ENCODE measurements at regions not wholly inside any gene's neighbourhood (a gene's known extent, or its start where the extent isn't known, plus 50 kb on each side); places are given as distances from the start of the nearest gene placed in this dataset.

DNA sequence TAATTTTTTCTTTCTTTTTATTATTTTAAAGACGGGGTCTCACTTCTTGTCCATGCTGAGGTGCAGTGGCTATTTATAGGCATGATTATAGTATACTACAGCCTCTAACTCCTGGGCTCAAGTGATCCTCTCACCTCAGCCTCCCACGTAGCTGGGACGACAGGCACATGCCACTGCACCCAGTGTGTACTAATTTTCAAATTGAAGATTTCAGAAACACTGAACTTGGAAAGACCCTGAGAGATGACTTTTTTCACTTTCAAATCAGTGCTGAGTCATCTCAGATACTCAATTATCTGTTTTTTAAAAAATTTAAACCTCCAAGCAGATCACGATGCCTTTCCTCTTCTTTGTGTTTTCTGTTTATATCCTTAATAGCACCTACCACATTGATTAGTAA is 53.7 kb upstream of the COCH start:
- TF ChIP-seq ZNF830 (tag by site-specific recombination; IDR thresholded peaks at IDR 0.05; ENCODE audit: low read depth) (no peak), ZNF138 (tag by site-specific recombination; IDR thresholded peaks at IDR 0.05; ENCODE audit: borderline replicate concordance) (no peak), ZNF157 (tag by site-specific recombination; IDR thresholded peaks at IDR 0.05) (no peak), HOXA7 (CRISPR knock-in tag; IDR thresholded peaks at IDR 0.05; ENCODE audit: borderline replicate concordance) (no peak), ZNF114 (tag by site-specific recombination; IDR thresholded peaks at IDR 0.05) (no peak), ZNF626 (tag by site-specific recombination; IDR thresholded peaks at IDR 0.05) (no peak), ZNF211 (tag by site-specific recombination; IDR thresholded peaks at IDR 0.05; ENCODE audit: low read depth) (no peak), ZSCAN23 (tag by site-specific recombination; IDR thresholded peaks at IDR 0.05) (no peak), ZBTB17 (tag by site-specific recombination; IDR thresholded peaks at IDR 0.05) (no peak), ZNF274 (IDR thresholded peaks at IDR 0.05; ENCODE audit: low read length) (no peak), ZNF274 (tag by site-specific recombination; IDR thresholded peaks at IDR 0.05; ENCODE audit: borderline replicate concordance) (no peak), ZNF785 (tag by site-specific recombination; IDR thresholded peaks at IDR 0.05) (no peak), ZNF610 (tag by site-specific recombination; IDR thresholded peaks at IDR 0.05; ENCODE audit: borderline replicate concordance) (no peak), MEIS1 (CRISPR knock-in tag; IDR thresholded peaks at IDR 0.05; ENCODE audit: borderline replicate concordance) (no peak), GLIS2 (tag by site-specific recombination; IDR thresholded peaks at IDR 0.05) (no peak), EGR2 (tag by site-specific recombination; IDR thresholded peaks at IDR 0.05; ENCODE audit: low read depth) (no peak), KLF1 (tag by site-specific recombination; IDR thresholded peaks at IDR 0.05) (no peak)
- TF ChIP-seq, protein P1, sequence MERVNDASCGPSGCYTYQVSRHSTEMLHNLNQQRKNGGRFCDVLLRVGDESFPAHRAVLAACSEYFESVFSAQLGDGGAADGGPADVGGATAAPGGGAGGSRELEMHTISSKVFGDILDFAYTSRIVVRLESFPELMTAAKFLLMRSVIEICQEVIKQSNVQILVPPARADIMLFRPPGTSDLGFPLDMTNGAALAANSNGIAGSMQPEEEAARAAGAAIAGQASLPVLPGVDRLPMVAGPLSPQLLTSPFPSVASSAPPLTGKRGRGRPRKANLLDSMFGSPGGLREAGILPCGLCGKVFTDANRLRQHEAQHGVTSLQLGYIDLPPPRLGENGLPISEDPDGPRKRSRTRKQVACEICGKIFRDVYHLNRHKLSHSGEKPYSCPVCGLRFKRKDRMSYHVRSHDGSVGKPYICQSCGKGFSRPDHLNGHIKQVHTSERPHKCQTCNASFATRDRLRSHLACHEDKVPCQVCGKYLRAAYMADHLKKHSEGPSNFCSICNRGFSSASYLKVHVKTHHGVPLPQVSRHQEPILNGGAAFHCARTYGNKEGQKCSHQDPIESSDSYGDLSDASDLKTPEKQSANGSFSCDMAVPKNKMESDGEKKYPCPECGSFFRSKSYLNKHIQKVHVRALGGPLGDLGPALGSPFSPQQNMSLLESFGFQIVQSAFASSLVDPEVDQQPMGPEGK (tag by site-specific recombination; IDR thresholded peaks at IDR 0.05), result no peak
- Histone ChIP-seq H3K27ac (ENCODE audit: extremely low read depth, low read depth, low read length) (no peak overlapping the region), H3K4me1 (ENCODE audit: control insufficient read depth, insufficient read depth, low read length) (no peaks in the 10 kb centered on the region), H3K9me3 (ENCODE audit: control insufficient read depth, insufficient read depth, low read depth, low read length) (no peaks in the 10 kb centered on the region), H3K4me3 (ENCODE audit: low read depth, low read length) (no peak overlapping the region), H3K36me3 (ENCODE audit: control insufficient read depth in 2 of 2, insufficient read depth in 1 of 2, low read length in 2 of 2) (no peaks in the 10 kb centered on the region)
- ChIA-PET POLR2A (no interaction called here), CTCF (no interaction called here)

DNA sequence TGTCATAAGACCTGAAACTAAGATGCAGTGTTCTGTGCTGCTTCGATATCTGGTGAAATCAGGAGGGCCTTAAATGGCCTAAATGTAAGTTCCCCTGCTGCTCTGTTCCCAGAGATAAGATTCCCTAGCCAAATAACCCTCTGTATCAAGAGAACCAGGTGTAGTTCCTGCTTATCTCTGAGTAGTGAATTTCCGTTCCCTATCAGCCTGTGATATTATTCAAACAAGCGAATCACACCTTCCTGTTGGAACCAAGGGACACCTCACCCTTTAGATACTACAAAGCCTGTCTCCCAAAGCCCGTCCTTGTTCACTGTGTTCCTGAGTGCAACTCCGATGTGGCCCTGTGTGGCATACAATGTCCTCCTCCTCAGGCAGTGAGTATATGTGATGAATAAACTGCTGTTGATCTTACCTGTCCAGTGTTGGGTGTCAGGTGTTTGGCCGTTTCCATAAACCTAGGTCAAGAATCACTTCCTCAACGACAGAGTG is 52.2 kb upstream of the COCH start:
- Histone ChIP-seq H3K4me1 (ENCODE audit: control insufficient read depth, insufficient read depth, low read length) (no peaks in the 10 kb centered on the region), H3K9me3 (ENCODE audit: control insufficient read depth, insufficient read depth, low read depth, low read length) (no peaks in the 10 kb centered on the region), H3K27ac (ENCODE audit: extremely low read depth, low read depth, low read length) (no peak overlapping the region), H3K36me3 (ENCODE audit: control insufficient read depth in 2 of 2, insufficient read depth in 1 of 2, low read length in 2 of 2) (no peaks in the 10 kb centered on the region), H3K4me3 (ENCODE audit: low read depth, low read length) (no peak overlapping the region)
- ChIA-PET POLR2A (no interaction called here), CTCF (interaction anchor here (0.9 kb wide), 1 partner anchor 142 kb away, joined by 3 read pairs; no protein-coding TSS in a partner anchor)
- TF ChIP-seq ZNF596 (tag by site-specific recombination; IDR thresholded peaks at IDR 0.05) (no peak), ZXDB (tag by site-specific recombination; IDR thresholded peaks at IDR 0.05) (no peak), ZNF175 (tag by site-specific recombination; IDR thresholded peaks at IDR 0.05) (no peak), TCF7L2 (IDR thresholded peaks at IDR 0.05; ENCODE audit: borderline replicate concordance, low read depth, low read length) (no peak), ZNF433 (tag by site-specific recombination; IDR thresholded peaks at IDR 0.05; ENCODE audit: low read depth) (no peak), ZNF48 (tag by site-specific recombination; IDR thresholded peaks at IDR 0.05) (no peak), ZNF660 (tag by site-specific recombination; IDR thresholded peaks at IDR 0.05) (no peak), HOXA7 (CRISPR knock-in tag; IDR thresholded peaks at IDR 0.05; ENCODE audit: borderline replicate concordance) (no peak), PRDM1 (tag by site-specific recombination; IDR thresholded peaks at IDR 0.05) (no peak), SP7 (tag by site-specific recombination; IDR thresholded peaks at IDR 0.05) (no peak), ZNF266 (tag by site-specific recombination; IDR thresholded peaks at IDR 0.05; ENCODE audit: low read depth) (no peak), ZNF311 (tag by site-specific recombination; IDR thresholded peaks at IDR 0.05; ENCODE audit: borderline replicate concordance) (no peak)
- TF ChIP-seq, protein P2, sequence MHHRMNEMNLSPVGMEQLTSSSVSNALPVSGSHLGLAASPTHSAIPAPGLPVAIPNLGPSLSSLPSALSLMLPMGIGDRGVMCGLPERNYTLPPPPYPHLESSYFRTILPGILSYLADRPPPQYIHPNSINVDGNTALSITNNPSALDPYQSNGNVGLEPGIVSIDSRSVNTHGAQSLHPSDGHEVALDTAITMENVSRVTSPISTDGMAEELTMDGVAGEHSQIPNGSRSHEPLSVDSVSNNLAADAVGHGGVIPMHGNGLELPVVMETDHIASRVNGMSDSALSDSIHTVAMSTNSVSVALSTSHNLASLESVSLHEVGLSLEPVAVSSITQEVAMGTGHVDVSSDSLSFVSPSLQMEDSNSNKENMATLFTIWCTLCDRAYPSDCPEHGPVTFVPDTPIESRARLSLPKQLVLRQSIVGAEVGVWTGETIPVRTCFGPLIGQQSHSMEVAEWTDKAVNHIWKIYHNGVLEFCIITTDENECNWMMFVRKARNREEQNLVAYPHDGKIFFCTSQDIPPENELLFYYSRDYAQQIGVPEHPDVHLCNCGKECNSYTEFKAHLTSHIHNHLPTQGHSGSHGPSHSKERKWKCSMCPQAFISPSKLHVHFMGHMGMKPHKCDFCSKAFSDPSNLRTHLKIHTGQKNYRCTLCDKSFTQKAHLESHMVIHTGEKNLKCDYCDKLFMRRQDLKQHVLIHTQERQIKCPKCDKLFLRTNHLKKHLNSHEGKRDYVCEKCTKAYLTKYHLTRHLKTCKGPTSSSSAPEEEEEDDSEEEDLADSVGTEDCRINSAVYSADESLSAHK (tag by site-specific recombination; IDR thresholded peaks at IDR 0.05), result no peak
- TF ChIP-seq, protein P3, sequence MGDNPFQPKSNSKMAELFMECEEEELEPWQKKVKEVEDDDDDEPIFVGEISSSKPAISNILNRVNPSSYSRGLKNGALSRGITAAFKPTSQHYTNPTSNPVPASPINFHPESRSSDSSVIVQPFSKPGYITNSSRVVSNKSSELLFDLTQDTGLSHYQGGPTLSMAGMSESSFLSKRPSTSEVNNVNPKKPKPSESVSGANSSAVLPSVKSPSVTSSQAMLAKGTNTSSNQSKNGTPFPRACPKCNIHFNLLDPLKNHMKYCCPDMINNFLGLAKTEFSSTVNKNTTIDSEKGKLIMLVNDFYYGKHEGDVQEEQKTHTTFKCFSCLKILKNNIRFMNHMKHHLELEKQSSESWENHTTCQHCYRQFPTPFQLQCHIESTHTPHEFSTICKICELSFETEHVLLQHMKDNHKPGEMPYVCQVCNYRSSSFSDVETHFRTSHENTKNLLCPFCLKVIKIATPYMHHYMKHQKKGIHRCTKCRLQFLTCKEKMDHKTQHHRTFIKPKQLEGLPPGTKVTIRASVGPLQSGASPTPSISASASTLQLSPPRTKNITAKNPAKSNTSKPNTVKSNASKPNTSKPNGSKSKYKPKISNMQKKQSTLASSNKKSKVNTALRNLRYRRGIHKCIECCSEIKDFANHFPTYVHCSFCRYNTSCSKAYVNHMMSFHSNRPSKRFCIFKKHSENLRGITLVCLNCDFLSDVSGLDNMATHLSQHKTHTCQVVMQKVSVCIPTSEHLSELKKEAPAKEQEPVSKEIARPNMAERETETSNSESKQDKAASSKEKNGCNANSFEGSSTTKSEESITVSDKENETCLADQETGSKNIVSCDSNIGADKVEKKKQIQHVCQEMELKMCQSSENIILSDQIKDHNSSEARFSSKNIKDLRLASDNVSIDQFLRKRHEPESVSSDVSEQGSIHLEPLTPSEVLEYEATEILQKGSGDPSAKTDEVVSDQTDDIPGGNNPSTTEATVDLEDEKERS (tag by site-specific recombination; IDR thresholded peaks at IDR 0.05), result no peak
